Activated T-cell treated with anti-CD3 and anti-CD28 coated beads for 24 hours (primary cell): ENCODE measurements at regions not wholly inside any gene's neighbourhood (a gene's known extent, or its start where the extent isn't known, plus 50 kb on each side); places are given as distances from the start of the nearest gene placed in this dataset.
A peak's percentile ranks its signal among the peaks of the same experiment; 100 is the strongest.
"Not testable (repeated sequence)": the region's sequence is repeated elsewhere in the genome, so short reads cannot be mapped to it uniquely, and the experiment has no call there.

Experiments
- DNase-seq: peaks from one replicate; pipeline ENCODE4 v3.0.0-alpha.2; 2020; ENCODE audit warnings: low read depth

GRCh38 chr6:180091-180694 is 112.1 kb upstream of the DUSP22 start:
- not testable (repeated sequence) for DNase-seq

- no peak for DNase-seq
Measured at GRCh38 chr6:181049-181654, 111.1 kb upstream of the DUSP22 start.

DNA sequence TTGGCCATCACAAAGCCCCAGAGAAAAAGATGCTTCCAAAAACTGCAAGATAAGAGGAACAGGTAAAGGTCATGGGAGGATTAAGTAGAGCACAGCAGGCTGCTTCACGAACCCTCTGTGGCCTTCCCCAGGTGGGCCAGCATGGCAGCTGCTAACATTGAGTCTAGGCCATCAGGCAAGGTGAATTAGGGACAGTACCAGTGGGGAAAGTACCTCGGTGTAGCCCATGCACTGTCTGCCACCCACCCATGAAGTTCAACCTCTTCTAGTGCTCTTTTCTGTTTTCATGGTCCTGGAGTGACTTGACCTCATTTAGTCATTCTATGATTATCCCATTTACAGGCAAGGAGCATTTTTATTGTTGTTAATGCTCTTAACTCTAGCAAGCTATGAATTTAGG is 108.6 kb upstream of the DUSP22 start:
- no peak for DNase-seq

GRCh38 chr6:184161-184700 is 108.1 kb upstream of the DUSP22 start:
- DNase-seq = no peak

DNA sequence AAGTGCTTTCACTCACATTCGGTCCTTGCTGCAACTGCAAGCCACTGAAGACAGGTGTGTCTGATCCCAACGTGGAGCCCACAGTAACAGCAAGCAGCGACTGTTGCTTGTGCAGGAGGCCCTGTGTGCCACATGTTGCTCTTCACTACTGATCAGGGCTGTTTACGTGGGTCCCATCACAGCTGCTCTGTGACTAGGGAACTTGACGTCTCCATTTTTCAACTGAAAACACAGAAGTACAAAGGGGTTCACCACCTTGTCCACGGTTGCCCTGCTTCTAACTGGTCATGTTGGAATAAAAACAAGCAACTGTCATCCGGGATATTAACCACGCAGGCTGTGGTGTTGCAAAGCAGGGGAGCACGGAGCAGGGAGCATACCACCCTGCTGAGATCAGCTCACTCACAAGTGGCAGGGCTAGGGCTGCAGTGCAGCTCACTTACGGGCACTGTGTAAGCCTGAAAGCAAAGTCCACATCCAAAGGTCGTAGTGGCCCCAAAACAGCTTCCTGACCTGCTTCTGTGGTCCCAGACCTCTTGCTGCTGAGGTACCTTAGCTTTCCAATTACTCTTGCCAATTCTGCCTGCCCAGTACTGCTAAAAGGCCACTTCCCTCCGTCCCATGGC is 105.8 kb upstream of the DUSP22 start:
- no peak for DNase-seq

- no peak for DNase-seq
Measured at GRCh38 chr6:187210-187861, 105.0 kb upstream of the DUSP22 start.

GRCh38 chr6:188821-189655 is 103.2 kb upstream of the DUSP22 start:
- DNase-seq = peak; percentile 76

GRCh38 chr6:189676-190075 is 102.6 kb upstream of the DUSP22 start:
- no peak for DNase-seq

DNA sequence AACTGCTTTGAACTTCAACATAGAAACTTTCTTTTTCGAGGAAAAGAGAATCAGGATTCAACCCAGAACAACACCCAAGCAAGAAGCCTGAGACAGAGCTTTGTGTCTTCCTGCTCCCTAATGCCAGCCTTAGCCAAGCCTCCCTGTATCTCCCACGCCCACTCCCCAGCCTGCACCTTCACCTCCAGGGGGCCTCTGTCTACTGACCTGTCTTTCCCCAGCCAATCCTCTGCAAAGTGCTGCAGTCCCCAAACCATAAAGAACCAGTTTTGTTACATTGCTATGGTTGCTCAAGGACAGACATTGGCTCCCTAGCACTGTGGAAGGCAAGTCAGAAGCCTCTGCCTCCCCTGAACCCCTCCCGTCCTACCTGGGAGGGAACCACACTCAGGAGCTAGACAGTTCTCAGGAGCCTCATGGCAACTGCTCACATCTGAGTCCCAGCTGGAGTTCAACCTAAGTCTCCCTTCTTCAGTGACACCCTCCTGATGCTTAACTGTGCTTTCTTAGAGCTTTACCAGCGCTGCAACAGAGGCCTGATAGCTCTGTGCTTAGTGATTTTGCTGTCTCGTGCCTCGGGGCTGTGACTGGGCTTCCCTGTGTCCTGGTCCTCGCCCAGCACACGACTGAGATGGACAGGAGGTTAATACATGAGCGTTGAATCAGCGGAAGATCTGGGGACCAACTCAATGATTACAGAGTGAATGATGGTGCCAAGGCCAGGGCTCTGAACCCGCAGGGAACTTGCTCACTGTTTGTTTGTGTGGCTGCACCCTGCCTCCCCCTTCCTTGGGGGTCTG is 101.5 kb upstream of the DUSP22 start:
- no peak for DNase-seq

- DNase-seq = no peak
Measured at GRCh38 chr6:191487-192312, 100.6 kb upstream of the DUSP22 start.

- no peak for DNase-seq
Measured at GRCh38 chr6:192313-192664, 100.0 kb upstream of the DUSP22 start.

GRCh38 chr6:193180-193579 is 99.1 kb upstream of the DUSP22 start:
- DNase-seq = no peak

- DNase-seq = peak; percentile 45
Measured at GRCh38 chr6:193773-194310, 98.4 kb upstream of the DUSP22 start.

GRCh38 chr6:195861-196360 is 96.4 kb upstream of the DUSP22 start:
- peak; percentile 57 for DNase-seq

DNA sequence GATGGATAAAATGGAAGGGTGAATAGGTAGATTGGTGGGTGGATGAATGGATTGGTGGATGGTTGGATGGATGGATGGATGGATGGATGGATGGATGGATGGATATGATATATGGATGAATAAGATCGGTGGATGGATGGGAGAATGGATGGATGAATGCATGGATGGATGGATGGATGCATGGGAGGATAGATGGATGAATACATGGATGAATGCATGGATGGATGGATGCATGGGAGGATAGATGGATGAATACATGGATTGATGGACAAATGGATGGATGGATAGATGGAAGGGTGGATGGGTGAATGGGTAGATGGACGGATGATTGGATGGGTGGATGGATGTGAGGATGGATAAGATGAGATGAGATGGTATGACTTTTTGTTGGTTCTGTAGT is 95.7 kb upstream of the DUSP22 start:
- DNase-seq = no peak

DNA sequence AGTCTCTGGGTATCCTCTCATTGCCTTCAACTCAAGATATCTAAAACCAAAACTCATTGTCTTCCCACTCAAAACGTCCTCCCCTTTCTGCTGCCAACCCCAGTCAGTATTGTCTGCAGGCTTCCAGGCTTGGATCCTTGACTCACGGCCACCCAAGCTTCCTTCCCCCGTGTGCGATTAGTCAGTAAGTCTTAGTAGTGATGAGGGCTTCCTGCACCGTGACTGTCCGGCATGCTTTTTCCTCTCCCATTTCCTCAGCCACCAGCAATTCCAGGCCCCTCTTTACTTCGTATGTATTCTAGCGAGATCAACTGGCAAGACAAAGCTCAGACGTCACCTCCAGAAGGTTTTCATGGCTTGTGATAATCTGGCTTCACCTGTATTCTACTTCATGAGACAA is 88.6 kb upstream of the DUSP22 start:
- no peak for DNase-seq

DNA sequence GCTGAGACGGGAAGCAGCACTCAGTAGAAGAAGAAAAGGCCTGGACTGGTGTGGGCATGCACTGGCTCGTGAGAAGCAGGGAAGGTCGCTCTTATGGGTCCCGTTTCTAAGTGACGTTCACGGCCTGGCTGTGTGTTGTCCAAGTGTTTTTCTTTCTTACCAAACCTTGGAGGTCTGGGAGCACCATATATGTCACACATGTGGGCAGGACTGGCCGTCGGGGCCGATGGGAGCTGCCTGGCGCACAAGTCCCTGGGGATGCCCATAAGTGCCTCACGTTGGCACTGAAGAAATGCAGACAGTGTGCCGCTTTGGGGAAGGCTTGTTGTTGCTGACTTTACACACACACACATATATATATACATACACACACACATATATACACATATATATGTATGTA is 86.0 kb upstream of the DUSP22 start:
- no peak for DNase-seq

- DNase-seq = no peak
Measured at GRCh38 chr6:208364-208763, 83.9 kb upstream of the DUSP22 start.

DNA sequence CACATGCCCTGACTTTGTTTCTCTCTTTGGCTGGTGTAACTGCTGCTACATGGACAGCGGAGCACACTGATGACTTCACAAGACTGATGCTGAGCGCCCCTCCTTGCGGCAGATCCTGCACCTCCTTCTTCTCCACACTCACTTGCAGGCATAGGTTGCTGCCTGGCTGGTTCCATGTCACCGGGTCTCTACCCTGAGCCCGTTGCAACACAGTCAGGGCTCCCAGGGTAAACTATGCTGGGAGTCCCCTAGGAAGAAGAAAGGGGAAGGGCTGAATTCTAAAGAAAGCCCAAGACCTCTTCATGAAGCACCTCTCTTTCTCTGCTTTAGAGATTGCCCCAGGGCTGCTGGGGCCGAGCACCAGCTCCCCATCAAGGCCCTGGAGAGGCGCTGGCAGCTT is 83.3 kb upstream of the DUSP22 start:
- DNase-seq = no peak
